ENCODE measurements at regions not wholly inside any gene's neighbourhood (a gene's known extent, or its start where the extent isn't known, plus 50 kb on each side); places are given as distances from the start of the nearest gene placed in this dataset.
"Not testable (repeated sequence)": the region's sequence is repeated elsewhere in the genome, so short reads cannot be mapped to it uniquely, and the experiment has no call there.

GRCh38 chrX:132302687-132303086 is 83.4 kb upstream of the RAP2C start:
- BruUV-seq (replicated peaks); POLR2A ChIA-PET; DNase-seq (ENCODE audit: low spot score); H4K20me1 ChIP-seq (ENCODE audit: insufficient read depth, low read length); H2AFZ ChIP-seq (ENCODE audit: low read length); H3K4me2 ChIP-seq (ENCODE audit: low read length); H3K4me3 ChIP-seq (ENCODE audit: low read depth, low read length, poor library complexity, severe bottlenecking); H3K36me3 ChIP-seq (ENCODE audit: insufficient read depth, low read length); H3K9me2 ChIP-seq (ENCODE audit: insufficient read depth, low read length); H3K27ac ChIP-seq (ENCODE audit: low read depth, low read length, poor library complexity, severe bottlenecking); intact Hi-C loops (cut with micrococcal nuclease; ENCODE audit: unreplicated experiment); H3K9me3 ChIP-seq (ENCODE audit: low read length); CTCF ChIA-PET (ENCODE audit: unreplicated experiment); H3K4me1 ChIP-seq (ENCODE audit: insufficient read depth, low read length, poor library complexity, severe bottlenecking); H3K79me2 ChIP-seq (ENCODE audit: insufficient read depth, low read depth, low read length): not testable (repeated sequence)

- H4K20me1 ChIP-seq (ENCODE audit: insufficient read depth, low read length), result no peaks in the 10 kb centered on the region
- H3K4me2 ChIP-seq (ENCODE audit: low read length), result no peak overlapping the region
- intact Hi-C loops (cut with micrococcal nuclease; ENCODE audit: unreplicated experiment), result loop anchor here (5.0 to 10.0 kb wide), 4 partner anchors 68 to 453 kb away; partner anchors contain the start of gene MBNL3
- ChIA-PET CTCF (ENCODE audit: unreplicated experiment) (no interaction called here), POLR2A (no interaction called here)
- BruUV-seq (replicated peaks), result no TSS peak
- no peaks in the 10 kb centered on the region for H3K36me3 ChIP-seq (ENCODE audit: insufficient read depth, low read length)
- H3K4me1 ChIP-seq (ENCODE audit: insufficient read depth, low read length, poor library complexity, severe bottlenecking), result no peaks in the 10 kb centered on the region
- H3K79me2 ChIP-seq (ENCODE audit: insufficient read depth, low read depth, low read length), result no peaks in the 10 kb centered on the region
- no peaks in the 10 kb centered on the region for H3K9me2 ChIP-seq (ENCODE audit: insufficient read depth, low read length)
- H2AFZ ChIP-seq (ENCODE audit: low read length), result no peak overlapping the region
- TF ChIP-seq, protein P1, sequence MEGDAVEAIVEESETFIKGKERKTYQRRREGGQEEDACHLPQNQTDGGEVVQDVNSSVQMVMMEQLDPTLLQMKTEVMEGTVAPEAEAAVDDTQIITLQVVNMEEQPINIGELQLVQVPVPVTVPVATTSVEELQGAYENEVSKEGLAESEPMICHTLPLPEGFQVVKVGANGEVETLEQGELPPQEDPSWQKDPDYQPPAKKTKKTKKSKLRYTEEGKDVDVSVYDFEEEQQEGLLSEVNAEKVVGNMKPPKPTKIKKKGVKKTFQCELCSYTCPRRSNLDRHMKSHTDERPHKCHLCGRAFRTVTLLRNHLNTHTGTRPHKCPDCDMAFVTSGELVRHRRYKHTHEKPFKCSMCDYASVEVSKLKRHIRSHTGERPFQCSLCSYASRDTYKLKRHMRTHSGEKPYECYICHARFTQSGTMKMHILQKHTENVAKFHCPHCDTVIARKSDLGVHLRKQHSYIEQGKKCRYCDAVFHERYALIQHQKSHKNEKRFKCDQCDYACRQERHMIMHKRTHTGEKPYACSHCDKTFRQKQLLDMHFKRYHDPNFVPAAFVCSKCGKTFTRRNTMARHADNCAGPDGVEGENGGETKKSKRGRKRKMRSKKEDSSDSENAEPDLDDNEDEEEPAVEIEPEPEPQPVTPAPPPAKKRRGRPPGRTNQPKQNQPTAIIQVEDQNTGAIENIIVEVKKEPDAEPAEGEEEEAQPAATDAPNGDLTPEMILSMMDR (conservative IDR thresholded peaks at IDR 0.05; ENCODE audit: low read length), result no peak
- TF ChIP-seq EZH2phosphoT487 (IDR thresholded peaks at IDR 0.05; ENCODE audit: borderline replicate concordance, low read depth, low read length), result no peak
- no peak for DNase-seq (ENCODE audit: low spot score)
- H3K9me3 ChIP-seq (ENCODE audit: low read length), result no peaks in the 10 kb centered on the region
- H3K27ac ChIP-seq (ENCODE audit: low read depth, low read length, poor library complexity, severe bottlenecking), result no peak overlapping the region
- H3K4me3 ChIP-seq (ENCODE audit: low read depth, low read length, poor library complexity, severe bottlenecking), result no peak overlapping the region
Measured at GRCh38 chrX:132294776-132295495, 75.7 kb upstream of the RAP2C start.

- intact Hi-C loops (cut with micrococcal nuclease; ENCODE audit: unreplicated experiment), result loop anchor here (5.0 to 10.0 kb wide), 4 partner anchors 67 to 452 kb away; partner anchors contain the start of gene MBNL3
Measured at GRCh38 chrX:132294192-132294591, 74.9 kb upstream of the RAP2C start.

More at GRCh38 chrX:132294192-132294591, 74.9 kb upstream of the RAP2C start:
- Histone ChIP-seq H2AFZ (ENCODE audit: low read length) (no peak overlapping the region), H3K4me3 (ENCODE audit: low read depth, low read length, poor library complexity, severe bottlenecking) (no peak overlapping the region), H3K4me2 (ENCODE audit: low read length) (no peak overlapping the region), H3K27ac (ENCODE audit: low read depth, low read length, poor library complexity, severe bottlenecking) (no peak overlapping the region), H3K36me3 (ENCODE audit: insufficient read depth, low read length) (no peaks in the 10 kb centered on the region), H3K79me2 (ENCODE audit: insufficient read depth, low read depth, low read length) (no peaks in the 10 kb centered on the region), H3K9me2 (ENCODE audit: insufficient read depth, low read length) (no peaks in the 10 kb centered on the region), H3K4me1 (ENCODE audit: insufficient read depth, low read length, poor library complexity, severe bottlenecking) (no peaks in the 10 kb centered on the region), H4K20me1 (ENCODE audit: insufficient read depth, low read length) (no peaks in the 10 kb centered on the region), H3K9me3 (ENCODE audit: low read length) (no peaks in the 10 kb centered on the region)
- POLR2A ChIA-PET, result no interaction called here
- no peak for DNase-seq (ENCODE audit: low spot score)
- no TSS peak for BruUV-seq (replicated peaks)
- CTCF ChIA-PET (ENCODE audit: unreplicated experiment), result no interaction called here
- TF ChIP-seq, protein P1 (conservative IDR thresholded peaks at IDR 0.05; ENCODE audit: low read length), result no peak
- no peak for TF ChIP-seq EZH2phosphoT487 (IDR thresholded peaks at IDR 0.05; ENCODE audit: borderline replicate concordance, low read depth, low read length)
